IPS-NIHi11 (cell line): ENCODE measurements at regions not wholly inside any gene's neighbourhood (a gene's known extent, or its start where the extent isn't known, plus 50 kb on each side); places are given as distances from the start of the nearest gene placed in this dataset.

Source experiments
- DNase-seq: peaks from one replicate; pipeline ENCODE4 v3.0.0; 2012; ENCODE audit warnings: mixed read lengths, low spot score

DNA sequence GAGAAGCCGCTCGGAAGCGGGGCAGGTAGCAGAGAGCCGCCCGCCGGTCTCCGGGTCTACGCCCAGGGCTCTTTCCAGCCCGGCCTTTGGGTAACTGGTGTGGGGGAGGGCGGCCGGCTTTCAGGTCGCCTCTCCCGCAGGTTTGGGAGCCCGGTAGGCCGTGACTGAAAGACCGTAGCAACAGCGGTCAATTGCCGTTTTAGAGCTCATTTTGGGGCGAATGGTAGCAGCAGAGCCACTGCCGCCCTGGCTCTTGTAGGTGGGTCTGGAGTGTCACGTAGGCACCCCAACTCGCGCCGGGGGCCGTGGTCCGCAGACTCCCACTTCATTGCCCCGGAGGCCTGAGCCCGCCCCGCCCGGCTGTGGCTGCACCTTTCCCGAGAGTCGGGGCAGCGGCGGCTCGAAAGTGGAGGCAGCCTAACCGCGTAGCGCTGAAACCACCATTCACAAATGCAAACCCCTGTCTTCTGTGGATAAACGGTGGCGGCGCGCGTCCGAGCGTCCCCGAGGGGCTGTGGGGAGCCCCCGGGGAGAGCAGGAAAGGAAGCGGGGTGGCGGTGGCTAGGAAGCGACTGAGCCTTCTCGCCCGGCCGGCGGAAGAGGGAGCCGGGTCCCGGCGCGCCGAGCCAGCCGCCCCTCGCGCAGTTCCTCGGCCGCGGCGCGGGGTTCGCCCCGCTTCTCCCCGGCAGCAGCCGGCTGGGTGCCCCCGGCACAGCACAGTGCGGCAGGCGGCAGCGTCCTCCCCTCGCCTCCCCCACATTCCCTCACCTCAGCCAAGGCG lies 2185.1 kb upstream of the TENM3 start:
- peak; percentile 66 for DNase-seq

DNA sequence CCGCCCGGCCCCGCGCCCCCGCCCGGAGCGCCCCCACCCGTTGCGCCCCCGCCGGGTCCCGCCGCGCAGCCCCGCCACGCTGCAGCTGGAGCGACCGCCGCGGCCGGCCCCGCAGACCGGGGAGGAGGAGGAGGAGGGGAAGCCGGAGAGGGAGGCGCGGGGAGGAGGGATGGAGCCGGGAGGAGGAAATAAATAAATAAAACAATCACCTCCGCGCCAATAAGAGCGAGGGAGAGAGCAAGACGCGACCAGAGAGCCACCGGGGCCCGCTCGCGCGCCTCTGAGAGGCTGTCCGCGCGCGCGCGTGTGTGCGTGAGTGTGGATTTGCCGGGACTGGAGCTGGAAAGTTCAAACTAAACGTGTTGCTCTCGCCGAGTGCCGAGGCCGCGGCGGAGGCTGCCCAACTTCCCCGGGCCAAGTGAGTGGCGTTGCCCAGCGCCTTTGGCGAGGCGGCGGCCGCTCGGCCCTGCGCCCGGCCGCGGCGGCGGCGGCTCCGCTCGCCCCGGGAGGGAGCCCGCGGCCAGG lies 2184.4 kb upstream of the TENM3 start:
- DNase-seq, result peak; percentile 73

DNA sequence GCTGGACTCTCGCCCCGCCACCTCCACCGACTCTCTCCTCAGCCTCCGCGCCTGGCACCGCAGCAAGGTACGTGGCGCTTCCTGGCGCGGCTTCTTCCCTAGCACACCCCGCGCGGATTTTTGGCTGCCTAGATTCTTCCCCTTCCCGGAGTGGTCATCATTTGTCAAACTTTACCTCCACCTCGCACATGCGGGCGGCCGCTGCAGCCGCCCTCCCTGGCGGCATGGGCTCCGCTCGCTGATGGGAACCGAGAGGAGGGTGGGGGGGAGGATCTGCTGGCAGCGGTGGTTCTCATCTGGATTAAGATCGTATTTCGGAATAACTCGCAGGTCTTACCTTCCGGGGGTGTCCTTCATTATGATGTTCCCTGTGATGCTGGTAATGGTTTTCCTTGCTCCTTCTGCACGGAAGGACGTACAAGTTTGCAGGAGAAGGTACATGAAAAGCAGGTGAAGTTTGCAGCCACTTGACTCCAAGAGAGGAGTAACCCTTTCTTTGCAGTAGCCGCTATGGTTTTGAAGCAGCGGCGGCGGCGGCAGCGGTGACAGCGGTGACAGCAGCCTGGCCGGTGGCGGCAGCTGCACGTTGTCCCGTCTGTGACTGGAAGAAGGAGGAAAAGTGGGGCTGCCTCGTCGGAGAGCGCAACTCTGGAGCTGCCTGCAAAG lies 2183.9 kb upstream of the TENM3 start:
- DNase-seq, result peak; percentile 11

DNA sequence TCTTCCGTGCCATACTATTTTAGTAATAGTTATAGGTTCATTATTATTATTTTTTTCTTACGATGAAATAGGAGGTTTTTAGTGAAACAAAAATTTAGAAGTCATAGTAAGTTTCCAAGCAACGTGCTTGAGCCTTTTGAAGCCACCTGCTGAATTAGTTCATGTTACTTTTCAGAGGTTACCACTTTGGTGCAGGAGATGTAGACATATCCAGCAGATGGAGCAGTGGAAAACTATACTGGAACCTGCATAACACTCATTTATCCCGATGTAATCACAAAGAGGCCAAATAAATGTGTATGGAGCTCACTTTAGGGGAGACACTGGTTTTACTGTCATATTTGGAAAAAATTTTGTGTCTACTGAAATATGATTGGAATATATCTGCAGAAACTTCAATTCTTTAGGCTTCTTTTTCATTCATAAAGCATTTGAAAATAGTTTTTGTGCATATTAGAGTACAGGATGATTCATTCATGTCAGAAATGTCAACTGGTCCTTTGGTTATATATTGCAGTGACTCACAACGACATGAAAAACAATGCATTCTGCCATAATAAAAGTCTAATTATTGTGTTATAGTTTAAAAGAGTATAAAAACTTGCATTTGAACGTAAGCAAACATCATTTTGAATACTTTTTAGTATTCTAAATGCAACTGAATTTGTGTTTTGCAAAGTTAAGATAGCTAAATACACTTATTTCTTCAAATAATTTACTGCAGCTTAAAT lies 2182.9 kb upstream of the TENM3 start:
- DNase-seq, result peak; percentile 14

DNA sequence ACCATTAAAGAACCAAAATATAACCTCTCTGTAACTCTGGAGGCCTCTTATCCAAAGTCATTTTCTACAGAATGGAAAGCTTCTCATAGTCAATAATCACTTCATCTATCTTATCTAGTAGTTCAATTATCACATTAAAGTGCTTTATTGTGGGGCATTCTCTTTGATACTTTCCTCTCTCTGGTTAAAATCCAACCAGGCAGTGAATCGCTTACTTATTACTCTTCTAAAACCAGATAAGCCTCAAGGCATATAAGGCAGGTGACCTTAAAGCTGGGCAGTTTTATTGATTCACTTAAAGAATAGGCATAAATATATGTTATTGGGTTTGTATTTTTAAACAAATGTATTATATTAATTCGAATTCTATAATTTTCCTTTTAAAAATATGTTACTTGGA lies 2162.1 kb upstream of the TENM3 start:
- DNase-seq, result no peak

DNA sequence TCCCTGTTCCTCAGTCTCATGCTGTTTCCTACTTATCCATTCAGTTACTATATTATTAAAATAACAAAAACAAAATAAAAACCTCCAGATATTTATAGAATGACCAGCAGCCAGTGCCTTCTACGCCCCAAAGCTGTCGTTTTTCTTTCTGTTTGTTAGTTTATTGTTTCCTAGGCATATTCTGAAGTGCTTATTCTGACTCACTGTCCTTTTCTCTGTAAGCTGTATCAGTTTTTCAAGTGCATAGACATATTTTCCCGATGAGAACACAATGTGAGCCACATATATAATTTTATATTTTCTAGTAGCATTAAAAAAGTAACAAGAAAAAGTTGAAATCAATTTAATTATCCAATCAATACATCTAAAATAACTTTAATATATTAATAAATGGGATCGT lies 2158.6 kb upstream of the TENM3 start:
- DNase-seq, result no peak

DNA sequence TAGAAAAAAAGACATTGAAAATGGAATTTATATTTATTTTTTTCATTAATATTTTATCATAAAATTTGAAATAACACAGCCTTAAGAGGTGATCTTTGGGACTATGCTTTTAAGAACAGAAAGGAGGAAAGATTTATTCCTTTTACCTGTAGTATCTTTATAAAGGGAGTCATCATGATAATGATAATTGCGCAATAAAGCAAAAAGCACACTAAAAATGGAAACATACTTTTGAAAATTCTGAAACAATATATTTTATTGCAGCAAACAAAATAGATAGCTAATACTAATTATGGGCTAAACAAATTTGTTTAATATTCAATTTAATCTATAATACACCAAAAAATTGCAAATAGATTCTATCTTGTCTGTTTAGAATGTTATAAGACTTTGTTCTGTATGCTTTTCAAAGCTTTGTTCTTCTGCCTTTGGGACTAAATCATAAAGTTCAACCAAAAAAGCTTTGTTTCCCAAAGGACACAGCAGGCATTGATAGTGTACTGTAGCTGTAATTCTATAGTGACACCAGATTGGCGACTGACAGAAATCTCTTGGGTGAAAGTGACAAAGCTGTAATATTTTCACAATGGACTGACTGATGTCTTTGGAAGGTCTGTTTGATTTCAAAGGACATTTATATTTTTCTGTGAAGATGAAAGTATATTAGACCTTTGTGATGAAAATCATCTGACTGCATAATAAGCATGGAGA lies 2156.6 kb upstream of the TENM3 start:
- no peak for DNase-seq

DNA sequence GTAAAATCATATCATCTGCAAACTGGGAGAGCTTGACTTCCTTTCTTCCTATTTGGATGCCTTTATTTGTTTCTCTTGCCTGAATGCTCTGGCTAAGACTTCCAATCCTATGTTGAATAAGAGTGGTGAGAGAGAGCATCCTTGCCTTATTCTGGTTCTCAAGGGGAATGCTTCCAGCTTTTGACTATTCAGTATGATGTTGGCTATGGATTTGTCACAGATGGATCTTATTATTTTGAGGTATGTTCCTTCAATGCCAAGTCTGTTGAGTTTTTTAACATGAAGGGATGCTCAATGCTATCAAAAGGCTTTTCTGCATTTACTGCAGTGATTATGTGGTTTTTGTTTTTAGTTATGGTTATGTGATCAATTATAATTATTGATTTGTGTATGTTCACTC lies 2144.6 kb upstream of the TENM3 start:
- DNase-seq, result no peak

DNA sequence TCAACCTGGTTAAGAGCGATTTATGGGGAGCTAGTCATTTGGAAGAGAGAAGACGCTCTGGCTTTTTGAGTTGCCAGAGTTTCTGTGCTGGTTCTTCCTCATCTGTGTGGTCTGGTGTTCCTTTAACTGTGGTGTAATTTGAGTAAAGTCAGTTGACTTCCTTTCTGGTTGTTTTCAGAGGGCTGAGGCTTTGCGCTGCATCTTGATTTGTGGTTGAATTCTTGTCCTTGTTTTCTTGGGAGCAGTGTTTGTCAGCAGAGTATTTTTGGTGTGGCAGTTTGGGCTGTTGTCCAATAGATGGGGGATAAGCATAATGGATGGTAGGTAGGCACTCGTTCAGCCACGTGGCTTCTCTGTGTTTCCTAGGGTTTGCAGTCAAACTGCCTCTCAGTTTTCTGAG lies 2143.2 kb upstream of the TENM3 start:
- DNase-seq, result no peak

DNA sequence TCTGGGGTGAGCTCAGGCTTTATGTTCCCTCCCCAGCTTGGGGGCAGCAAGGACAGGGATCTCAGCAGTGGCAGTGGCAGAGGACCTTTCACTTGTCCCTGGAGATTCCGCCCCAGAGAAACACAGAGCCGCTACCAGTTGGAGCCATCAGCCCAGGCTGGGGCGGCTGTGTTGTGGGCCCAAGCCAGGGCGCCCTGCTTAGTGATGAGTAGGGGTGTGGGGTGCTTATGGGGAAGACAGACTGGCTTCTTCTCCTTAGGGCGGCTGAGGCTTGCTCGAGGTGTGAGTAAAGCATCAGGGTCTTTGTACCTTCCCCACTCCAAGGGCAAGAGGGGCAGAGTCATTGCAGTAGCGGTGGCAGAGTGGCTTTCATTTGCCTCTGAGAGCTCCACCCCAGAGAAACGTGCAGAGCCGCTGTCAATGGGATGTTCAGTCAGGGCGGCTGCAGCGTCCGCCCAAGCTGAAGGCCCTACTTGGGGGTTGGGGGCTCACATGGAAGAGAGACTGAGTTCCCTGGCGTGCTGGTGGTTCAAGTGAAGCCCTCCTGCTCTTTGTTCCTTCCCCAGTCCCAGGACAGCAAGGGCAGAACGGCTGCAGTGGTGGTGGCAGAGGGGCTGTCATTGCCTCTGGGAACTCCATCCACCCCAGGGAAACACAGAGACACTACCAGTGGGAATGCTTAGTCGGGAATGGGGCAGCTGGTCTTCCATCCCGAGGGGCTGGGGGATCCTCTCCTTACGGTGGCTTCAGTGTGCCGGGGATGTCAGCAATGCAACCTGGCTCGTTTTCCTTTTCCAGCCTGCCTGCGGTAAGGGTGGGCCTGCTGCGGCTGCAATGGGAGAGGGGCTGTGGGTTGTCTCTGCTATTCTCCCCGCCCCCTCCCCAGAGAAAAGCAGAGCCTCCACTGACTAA lies 2142.5 kb upstream of the TENM3 start:
- DNase-seq, result no peak

DNA sequence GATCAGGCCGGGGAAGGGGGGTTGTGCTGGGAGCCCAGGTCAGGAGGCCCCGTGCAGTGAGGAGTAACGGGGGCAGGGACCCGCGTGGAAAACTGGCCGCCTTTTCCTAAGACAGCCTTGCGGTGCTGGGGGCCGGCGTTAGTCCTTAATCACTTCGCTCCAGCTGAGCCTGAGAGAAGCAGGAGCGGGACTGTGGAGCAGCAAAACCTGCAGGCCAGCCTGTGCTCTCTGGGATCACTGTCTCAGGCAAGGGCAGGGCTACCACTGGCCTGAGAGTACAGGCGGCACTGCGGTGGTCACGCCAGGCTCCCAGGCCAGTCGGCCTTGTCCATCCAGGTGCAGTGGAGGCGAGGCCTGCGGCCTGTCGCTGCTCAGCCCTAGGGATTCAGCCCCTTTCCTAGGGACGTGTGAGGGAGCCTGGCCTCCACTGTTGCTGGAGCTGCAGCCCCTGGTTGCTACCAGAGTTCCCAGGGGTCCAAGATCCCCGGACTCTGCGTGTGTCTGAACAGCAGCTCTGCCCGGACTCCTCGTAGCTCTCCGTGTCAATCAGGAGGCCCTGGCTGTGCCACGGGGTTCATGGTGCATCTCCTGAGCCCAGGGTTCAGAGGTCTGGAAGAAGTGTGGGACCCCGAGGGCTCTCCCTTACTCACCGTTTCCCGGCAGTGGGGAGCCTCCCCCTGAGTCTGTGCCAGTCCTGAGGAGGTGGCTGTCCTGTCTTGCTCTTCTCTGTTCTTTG lies 2141.7 kb upstream of the TENM3 start:
- no peak for DNase-seq

DNA sequence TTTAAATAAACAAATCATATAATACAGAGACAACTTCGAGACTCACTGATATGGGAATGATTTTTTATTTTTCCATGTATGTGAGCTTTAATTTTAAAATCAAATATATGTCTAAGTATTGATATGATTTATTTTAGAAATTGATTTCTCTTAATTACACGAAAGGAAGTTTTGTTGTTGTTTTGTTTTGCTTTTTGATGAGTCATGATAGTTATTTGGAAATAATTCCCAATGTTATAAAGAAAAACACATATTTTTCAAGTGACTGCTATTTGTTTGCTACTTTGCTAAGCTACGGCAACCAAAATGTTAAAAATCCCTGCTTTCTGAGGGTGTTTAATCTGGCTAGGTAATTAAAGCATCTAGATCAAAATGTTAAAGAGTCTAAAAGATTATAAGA lies 2139.4 kb upstream of the TENM3 start:
- no peak for DNase-seq

DNA sequence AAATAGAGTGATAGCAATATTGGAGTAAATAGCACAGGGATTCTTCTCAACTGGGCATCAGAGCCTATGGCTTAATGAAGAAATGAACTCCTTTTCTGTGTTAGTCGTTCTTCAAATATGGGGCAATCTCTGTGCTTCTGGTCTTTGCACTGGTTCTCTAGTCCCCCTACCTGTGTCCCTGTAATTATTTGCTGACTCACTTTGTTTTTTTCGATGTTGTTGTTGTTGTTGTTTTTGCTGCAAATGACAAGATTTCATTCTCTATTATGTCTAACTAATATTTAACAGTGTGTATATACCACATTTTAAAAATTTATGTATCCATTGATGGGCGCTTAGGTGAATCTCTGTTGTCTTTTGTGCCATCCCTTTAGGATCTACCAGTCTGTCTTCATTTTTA lies 2137.8 kb upstream of the TENM3 start:
- no peak for DNase-seq

DNA sequence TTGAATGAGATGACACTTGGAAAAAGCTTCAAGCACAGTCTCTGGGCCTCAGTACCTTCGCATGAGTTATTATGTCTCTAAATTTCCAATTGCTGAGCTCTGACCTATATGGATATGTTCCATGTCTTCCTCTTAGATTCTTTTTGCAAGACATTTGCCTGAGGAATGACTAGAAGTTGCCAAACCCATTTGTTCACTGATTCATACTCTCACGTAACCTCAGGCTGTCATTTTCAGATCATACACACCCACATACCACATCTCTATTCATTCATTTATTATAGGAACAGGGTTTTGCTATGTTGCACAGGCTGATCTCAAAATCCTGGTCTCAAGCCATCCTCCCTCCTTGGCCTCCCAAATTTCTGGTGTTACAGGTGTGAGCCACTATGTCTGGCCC lies 2137.1 kb upstream of the TENM3 start:
- DNase-seq, result no peak

DNA sequence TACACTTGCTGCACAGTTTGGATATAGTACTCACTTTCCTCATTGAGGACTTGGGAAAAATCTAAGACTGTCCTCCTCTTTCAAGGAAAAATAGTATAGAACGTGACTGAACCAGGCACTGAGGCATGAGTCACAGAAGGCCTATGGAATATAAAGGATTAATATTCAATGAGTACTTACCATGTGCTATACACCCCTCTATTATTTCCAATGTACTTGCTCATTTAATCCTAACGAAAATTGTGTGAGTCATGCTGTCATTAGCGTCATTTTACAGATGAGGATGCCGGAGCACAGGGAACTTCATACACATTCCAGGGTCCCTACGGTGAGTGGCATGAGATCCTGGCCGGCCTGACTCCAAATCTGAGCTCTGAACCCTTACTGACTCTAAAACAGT lies 2136.2 kb upstream of the TENM3 start:
- DNase-seq, result no peak

DNA sequence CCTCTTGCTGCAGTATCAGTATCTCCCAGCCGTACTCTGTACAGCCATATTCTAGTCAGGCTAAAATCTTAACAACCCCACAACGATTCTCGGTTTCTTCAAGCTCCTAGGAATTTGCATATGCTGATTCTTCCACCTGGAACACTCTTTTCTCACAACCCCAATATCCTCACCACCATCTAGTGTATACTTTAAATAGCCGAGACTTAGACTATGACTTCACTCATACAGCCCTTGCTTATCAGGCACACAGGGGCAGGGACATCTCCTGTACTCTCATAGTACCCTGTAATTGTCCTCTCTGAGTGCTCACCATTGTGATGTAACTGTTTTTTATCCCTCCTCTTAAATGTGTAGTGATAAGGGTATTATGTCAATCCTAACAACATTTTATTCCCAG lies 2126.4 kb upstream of the TENM3 start:
- DNase-seq, result no peak

DNA sequence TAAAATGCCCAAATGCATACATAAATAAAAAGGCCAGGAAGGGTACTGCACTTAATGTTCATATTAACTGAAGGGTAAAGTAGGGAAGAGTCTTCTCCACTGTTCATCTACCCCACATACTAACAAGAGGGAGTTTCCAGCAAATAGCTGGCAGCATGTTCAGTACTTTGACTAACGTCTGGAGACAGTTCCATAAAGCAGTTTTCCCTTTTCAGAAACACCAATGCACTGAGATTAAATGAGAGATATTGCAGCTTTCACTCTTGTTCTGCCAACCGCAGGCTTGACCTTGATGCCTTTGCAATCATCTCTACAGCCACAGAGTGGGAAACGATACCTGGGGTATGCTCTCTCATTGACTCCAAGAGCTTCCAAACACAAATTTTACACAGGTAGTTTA lies 2123.1 kb upstream of the TENM3 start:
- no peak for DNase-seq

DNA sequence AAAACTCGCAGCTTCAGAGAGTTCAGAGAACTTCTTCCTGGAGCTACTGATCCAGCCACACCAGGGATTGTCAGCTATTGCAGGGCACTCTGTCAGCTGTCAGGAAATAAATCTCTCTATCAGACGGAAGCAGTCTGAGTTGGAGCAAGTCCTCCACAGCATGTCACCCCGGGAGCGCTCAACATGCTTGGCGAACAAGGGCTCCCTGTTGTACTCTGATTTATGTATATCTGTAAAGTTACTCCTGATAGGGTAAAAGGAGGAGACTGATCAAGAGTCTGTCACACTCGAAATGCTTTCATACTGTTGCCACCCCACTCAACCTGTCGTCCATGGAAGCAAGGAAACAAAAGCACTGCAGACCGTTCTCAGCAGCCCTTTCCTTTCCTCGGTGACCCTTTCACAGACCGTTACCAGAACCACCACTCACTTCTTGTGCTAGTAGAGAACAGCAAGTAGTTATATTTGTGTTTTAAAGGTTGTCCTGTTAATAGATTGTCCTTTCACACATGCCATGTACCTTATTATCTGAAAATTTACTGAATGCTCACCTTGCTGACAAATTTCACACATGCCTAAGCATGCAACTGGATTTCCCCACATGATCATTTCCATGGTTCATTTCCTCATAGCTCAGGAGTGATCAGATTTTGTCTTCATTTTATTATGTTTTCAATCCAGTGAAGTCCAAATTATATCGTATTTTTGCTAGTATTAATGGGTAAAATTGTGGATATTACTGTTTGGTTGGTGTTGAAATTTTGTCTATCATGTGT lies 2108.9 kb upstream of the TENM3 start:
- peak; percentile 14 for DNase-seq

DNA sequence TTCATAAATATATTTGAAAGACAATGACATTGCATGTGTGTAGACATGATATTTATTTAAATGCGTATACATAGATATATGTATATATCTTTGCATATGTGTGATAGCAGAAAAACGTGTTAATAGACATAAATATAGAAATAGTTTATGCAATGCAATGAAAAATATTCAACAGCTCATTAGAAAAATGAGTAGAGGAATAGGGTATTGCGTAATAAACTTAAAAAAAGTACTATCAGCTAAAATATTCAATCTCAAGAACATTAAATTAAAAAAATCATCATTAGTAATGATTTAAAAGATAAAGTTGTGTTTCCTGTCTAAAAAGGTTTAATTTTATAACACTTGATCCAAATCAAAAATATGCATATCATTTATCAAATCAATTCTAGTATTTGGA lies 2101.5 kb upstream of the TENM3 start:
- no peak for DNase-seq

DNA sequence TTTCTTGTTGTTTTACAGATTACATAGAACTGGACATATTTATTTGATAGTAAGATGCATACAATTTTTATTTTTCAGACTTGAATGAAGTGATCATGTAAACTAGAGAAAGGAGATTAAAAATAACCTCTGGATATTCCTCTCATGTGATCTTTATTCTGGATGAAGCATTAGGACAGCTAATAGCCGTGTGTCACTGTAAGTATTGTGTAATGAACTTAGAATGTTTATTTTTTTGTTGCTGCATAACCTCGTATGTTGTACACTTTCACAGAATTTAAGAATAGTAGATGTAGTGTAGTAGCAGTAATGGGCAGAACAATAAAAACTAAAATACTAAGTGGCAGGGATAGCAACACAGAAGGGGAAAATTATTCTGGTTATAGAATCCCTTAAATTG lies 2094.5 kb upstream of the TENM3 start:
- no peak for DNase-seq
